IMR-90 (cell line): ENCODE measurements at regions not wholly inside any gene's neighbourhood (a gene's known extent, or its start where the extent isn't known, plus 50 kb on each side); places are given as distances from the start of the nearest gene placed in this dataset.

Experiments
- ATAC-seq: fragments of 200-7000 bp; cut with Tn5 transposase; 2 replicates; pipeline ENCODE4 v1.9.1; 2020; ENCODE audit warnings: low read depth, mild to moderate bottlenecking, moderate library complexity
- BruUV-seq: library from RNA; stranded (reverse); fragments of 400-500 nt; replicated peaks from 2 replicates; lab custom pipeline; 2021; lab: Mats Ljungman, UMichigan
- CTCF ChIA-PET: fragments of 300-600 bp; formaldehyde crosslinking; extraction: SDS; loops from one replicate; lab custom pipeline; 2021; ENCODE audit warnings: antibody characterized with exemption; lab: Yijun Ruan, JAX
- POLR2A ChIA-PET: fragments of 300-600 bp; sonication (Branson Sonifier 250); formaldehyde crosslinking; loops from one replicate; lab custom pipeline; 2022; ENCODE audit warnings: antibody characterized with exemption; ENCODE audit not compliant: unreplicated experiment; lab: Charles Lee
- DNase-seq: peaks from one replicate; pipeline ENCODE4 v3.0.0; 2013
- H2AFZ ChIP-seq: replicated peaks from 2 replicates; pipeline ENCODE3; 2013; ENCODE audit warnings: low read length, mild to moderate bottlenecking; ENCODE audit not compliant: poor library complexity
- H2AK5ac ChIP-seq: 2 replicates; pipeline ENCODE4 v1.6.1; 2013; ENCODE audit warnings: low read depth, low read length, inconsistent platforms
- H2AK9ac ChIP-seq: replicated peaks from 2 replicates; pipeline ENCODE3; 2013; ENCODE audit warnings: mild to moderate bottlenecking, low read depth, low read length, moderate library complexity; ENCODE audit not compliant: poor library complexity
- H2BK120ac ChIP-seq: 2 replicates; pipeline ENCODE4 v1.6.1; 2013; ENCODE audit warnings: low read depth, low read length, inconsistent platforms
- H2BK15ac ChIP-seq: 3 replicates; pipeline ENCODE4 v1.6.1; 2013; ENCODE audit warnings: low read depth, low read length, inconsistent platforms
- H2BK20ac ChIP-seq: 2 replicates; pipeline ENCODE4 v1.6.1; 2013; ENCODE audit warnings: low read depth, mild to moderate bottlenecking, inconsistent platforms, low read length, moderate library complexity
- H2BK5ac ChIP-seq: 2 replicates; pipeline ENCODE4 v1.6.1; 2013; ENCODE audit warnings: mild to moderate bottlenecking, low read depth, low read length, inconsistent platforms; ENCODE audit not compliant: poor library complexity, severe bottlenecking
- H3K14ac ChIP-seq: replicated peaks from 2 replicates; pipeline ENCODE4 v1.6.1; 2013; ENCODE audit warnings: low read depth, low read length, inconsistent platforms
- H3K18ac ChIP-seq: 2 replicates; pipeline ENCODE4 v1.6.1; 2013; ENCODE audit warnings: low read depth, low read length, control low read depth
- H3K23ac ChIP-seq: 2 replicates; pipeline ENCODE4 v1.6.1; 2013; ENCODE audit warnings: low read depth, low read length, inconsistent platforms
- H3K27ac ChIP-seq: 2 replicates; pipeline ENCODE4 v1.5.1; 2013; ENCODE audit warnings: mild to moderate bottlenecking, control low read depth, low read length; ENCODE audit not compliant: insufficient read depth
- H3K27me3 ChIP-seq: 2 replicates; pipeline ENCODE4 v1.6.1; 2013; ENCODE audit warnings: low read length; ENCODE audit not compliant: control insufficient read depth, insufficient read depth
- H3K36me3 ChIP-seq: 2 replicates; pipeline ENCODE4 v1.6.1; 2013; ENCODE audit warnings: low read length, mixed read lengths; ENCODE audit not compliant: control insufficient read depth, insufficient read depth
- H3K4ac ChIP-seq: 2 replicates; pipeline ENCODE4 v1.6.1; 2013; ENCODE audit warnings: low read depth, low read length, inconsistent platforms
- H3K4me1 ChIP-seq: 2 replicates; pipeline ENCODE4 v1.6.1; 2013; ENCODE audit warnings: low read length, mixed read lengths; ENCODE audit not compliant: control insufficient read depth, insufficient read depth
- H3K4me2 ChIP-seq: 2 replicates; pipeline ENCODE4 v1.6.1; 2013; ENCODE audit warnings: low read depth, mild to moderate bottlenecking, control low read depth, low read length, moderate library complexity
- H3K4me3 ChIP-seq: 2 replicates; pipeline ENCODE4 v1.5.1; 2013; ENCODE audit warnings: low read depth, mild to moderate bottlenecking, control low read depth, low read length, moderate library complexity; ENCODE audit not compliant: insufficient read depth
- H3K56ac ChIP-seq: 2 replicates; pipeline ENCODE4 v1.6.1; 2013; ENCODE audit warnings: low read length, inconsistent platforms; ENCODE audit not compliant: insufficient read depth; ENCODE audit errors: extremely low read depth
- H3K79me1 ChIP-seq, 2 experiments: 2 replicates each; pipeline ENCODE4 v1.6.1; 2013; ENCODE audit warnings: low read length in 2 of 2, inconsistent platforms in 1 of 2, low read depth in 1 of 2
- H3K9ac ChIP-seq: 2 replicates; pipeline ENCODE4 v1.6.1; 2013; ENCODE audit warnings: low read depth, low read length, control low read depth
- H3K9me1 ChIP-seq: 2 replicates; pipeline ENCODE4 v1.6.1; 2013; ENCODE audit warnings: low read length, inconsistent platforms; ENCODE audit not compliant: insufficient read depth
- H3K9me3 ChIP-seq: 2 replicates; pipeline ENCODE4 v1.6.1; 2013; ENCODE audit warnings: low read length; ENCODE audit not compliant: control insufficient read depth, insufficient read depth
- H4K20me1 ChIP-seq: 2 replicates; pipeline ENCODE4 v1.6.1; 2013; ENCODE audit warnings: low read length, inconsistent platforms; ENCODE audit not compliant: insufficient read depth
- H4K5ac ChIP-seq: 2 replicates; pipeline ENCODE4 v1.6.1; 2013; ENCODE audit warnings: mild to moderate bottlenecking, low read depth, low read length, control low read depth
- H4K8ac ChIP-seq, 2 experiments: 2 replicates each; pipeline ENCODE4 v1.6.1; 2013; ENCODE audit warnings: low read depth in 2 of 2, low read length in 2 of 2, control low read depth in 1 of 2, inconsistent platforms in 1 of 2
- H4K91ac ChIP-seq: 2 replicates; pipeline ENCODE4 v1.6.1; 2013; ENCODE audit warnings: low read depth, low read length, inconsistent platforms; ENCODE audit not compliant: insufficient read depth
- BHLHE40 ChIP-seq: fragments of 150-350 bp; IDR thresholded peaks from 2 replicates; pipeline ENCODE4 v1.6.1; 2016; ENCODE audit warnings: mild to moderate bottlenecking, low read depth, low read length
- CHD1 ChIP-seq: IDR thresholded peaks from 2 replicates; pipeline ENCODE4 v1.6.1; 2012; ENCODE audit warnings: low read depth, low read length, improper control_type of control experiment
- MAFK ChIP-seq: IDR thresholded peaks from 2 replicates; pipeline ENCODE4 v1.6.1; 2012; ENCODE audit warnings: low read depth, low read length, improper control_type of control experiment
- MAZ ChIP-seq: IDR thresholded peaks from 2 replicates; pipeline ENCODE4 v1.6.1; 2012; ENCODE audit warnings: low read depth, mild to moderate bottlenecking, low read length, improper control_type of control experiment, moderate library complexity, borderline replicate concordance
- NFE2L2 ChIP-seq: fragments of 150-350 bp; IDR thresholded peaks from 2 replicates; pipeline ENCODE4 v1.6.1; 2016; ENCODE audit warnings: low read depth, mild to moderate bottlenecking, low read length
- POLR2A ChIP-seq: IDR thresholded peaks from 2 replicates; pipeline ENCODE4 v1.6.1; 2012; ENCODE audit warnings: mild to moderate bottlenecking, low read depth, low read length
- RCOR1 ChIP-seq: IDR thresholded peaks from 2 replicates; pipeline ENCODE4 v1.6.1; 2012; ENCODE audit warnings: mild to moderate bottlenecking, low read length, improper control_type of control experiment; ENCODE audit not compliant: insufficient replicate concordance
- WGBS, 2 experiments: methylation state at CpG; one replicate each; pipeline versions ENCODE4 v1.1.5 to v1.1.7; 2013; ENCODE audit warnings: missing lambda C conversion rate in 2 of 2; ENCODE audit not compliant: insufficient read length in 1 of 2; ENCODE audit errors: extremely low coverage in 2 of 2; 5-methylcytosine and 5-hydroxymethylcytosine counted together
- dilution Hi-C: fragments of 300-500 bp; cut with HindIII; formaldehyde crosslinking; loops from one replicate; pipeline ENCODE4 v1.14.3; 2018; ENCODE audit warnings: low sequenced_read_pairs; ENCODE audit not compliant: unreplicated experiment
- in situ Hi-C: fragments of 300-500 bp; cut with MboI; formaldehyde crosslinking; loops from 3 replicates; pipeline ENCODE4 v1.14.3; 2019; ENCODE audit warnings: low sequenced_read_pairs, inconsistent platforms, mixed read lengths
- intact Hi-C: fragments of 100-400 bp; cut with micrococcal nuclease; formaldehyde crosslinking; loops from 2 replicates; pipeline ENCODE4 v1.10.0; 2022
- TF ChIP-seq, protein P1 (sequence below): fragments of 150-350 bp; IDR thresholded peaks from 2 replicates; pipeline ENCODE4 v1.6.1; 2016; ENCODE audit warnings: low read depth, mild to moderate bottlenecking, low read length, moderate library complexity, borderline replicate concordance
- TF ChIP-seq, protein P2 (sequence below): fragments of 150-350 bp; IDR thresholded peaks from 2 replicates; pipeline ENCODE4 v1.6.1; 2017; ENCODE audit warnings: mild to moderate bottlenecking, antibody characterized with exemption, low read length, low read depth

GRCh38 chr2:36069074-36069473 lies 286.5 kb upstream of the CRIM1 start:
- Histone ChIP-seq H3K4me1 (no peaks in the 10 kb centered on the region), H3K4ac (no peak overlapping the region), H2AK5ac (no peak overlapping the region), H3K79me1 (no peaks in the 10 kb centered on the region), H2BK5ac (no peak overlapping the region), H2BK15ac (no peak overlapping the region), H2BK20ac (no peak overlapping the region), H3K27ac (no peak overlapping the region), H2BK120ac (no peak overlapping the region), H3K27me3 (no peaks in the 10 kb centered on the region), H3K36me3 (no peaks in the 10 kb centered on the region), H3K4me2 (no peak overlapping the region), H4K91ac (no peak overlapping the region), H2AK9ac (no peak overlapping the region), H3K23ac (no peak overlapping the region), H3K18ac (no peak overlapping the region), H4K20me1 (no peaks in the 10 kb centered on the region), H3K56ac (no peak overlapping the region), H4K5ac (no peak overlapping the region), H2AFZ (no peak overlapping the region), H3K4me3 (no peak overlapping the region), H3K9ac (no peak overlapping the region), H3K14ac (no peak overlapping the region), H3K9me3 (no peaks in the 10 kb centered on the region), H4K8ac (no peak overlapping the region), H3K9me1 (no peaks in the 10 kb centered on the region)
- dilution Hi-C loops (no loop called here), intact Hi-C loops (no loop called here), in situ Hi-C loops (no loop called here)
- POLR2A ChIA-PET = no interaction called here
- no TSS peak for BruUV-seq
- TF ChIP-seq RCOR1 (no peak), CHD1 (no peak), POLR2A (no peak), MAFK (no peak), BHLHE40 (no peak), NFE2L2 (no peak), MAZ (no peak)
- TF ChIP-seq, protein P1, sequence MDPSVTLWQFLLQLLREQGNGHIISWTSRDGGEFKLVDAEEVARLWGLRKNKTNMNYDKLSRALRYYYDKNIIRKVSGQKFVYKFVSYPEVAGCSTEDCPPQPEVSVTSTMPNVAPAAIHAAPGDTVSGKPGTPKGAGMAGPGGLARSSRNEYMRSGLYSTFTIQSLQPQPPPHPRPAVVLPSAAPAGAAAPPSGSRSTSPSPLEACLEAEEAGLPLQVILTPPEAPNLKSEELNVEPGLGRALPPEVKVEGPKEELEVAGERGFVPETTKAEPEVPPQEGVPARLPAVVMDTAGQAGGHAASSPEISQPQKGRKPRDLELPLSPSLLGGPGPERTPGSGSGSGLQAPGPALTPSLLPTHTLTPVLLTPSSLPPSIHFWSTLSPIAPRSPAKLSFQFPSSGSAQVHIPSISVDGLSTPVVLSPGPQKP = no peak
- TF ChIP-seq, protein P2, sequence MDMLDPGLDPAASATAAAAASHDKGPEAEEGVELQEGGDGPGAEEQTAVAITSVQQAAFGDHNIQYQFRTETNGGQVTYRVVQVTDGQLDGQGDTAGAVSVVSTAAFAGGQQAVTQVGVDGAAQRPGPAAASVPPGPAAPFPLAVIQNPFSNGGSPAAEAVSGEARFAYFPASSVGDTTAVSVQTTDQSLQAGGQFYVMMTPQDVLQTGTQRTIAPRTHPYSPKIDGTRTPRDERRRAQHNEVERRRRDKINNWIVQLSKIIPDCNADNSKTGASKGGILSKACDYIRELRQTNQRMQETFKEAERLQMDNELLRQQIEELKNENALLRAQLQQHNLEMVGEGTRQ = no peak
- WGBS, 2 experiments = no CpG with 5 or more reads among the region's 3 CpGs
- ATAC-seq (no peak), DNase-seq (no peak)
- CTCF ChIA-PET = no interaction called here
